HG03066 (cell line): ENCODE measurements at regions not wholly inside any gene's neighbourhood (a gene's known extent, or its start where the extent isn't known, plus 50 kb on each side); places are given as distances from the start of the nearest gene placed in this dataset.

ENCODE experiments used
- ATAC-seq: cut with Tn5 transposase; IDR thresholded peaks from one replicate; pipeline ENCODE4 v1.9.1; 2021; ENCODE audit warnings: low read depth; ENCODE audit not compliant: unreplicated experiment

DNA sequence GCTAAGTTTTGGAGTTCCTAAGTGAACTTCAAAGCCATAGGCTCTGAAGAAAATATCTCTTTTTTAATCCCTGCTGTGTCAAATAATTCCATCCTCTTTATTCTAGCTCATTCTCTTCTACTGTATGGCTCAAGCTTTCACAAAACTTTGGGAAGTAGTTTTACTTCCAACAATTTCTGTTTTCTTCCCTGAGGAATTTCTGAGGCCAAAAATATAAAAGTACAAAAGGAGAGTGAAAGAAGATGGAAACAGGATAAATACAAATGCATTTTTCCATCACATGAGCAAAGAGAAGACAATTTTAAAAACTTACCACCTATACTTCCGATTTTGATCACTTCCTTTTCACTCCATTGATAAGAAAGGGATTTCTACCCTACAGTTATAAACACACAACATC lies 585.7 kb upstream of the DAB2 start:
- no peak for ATAC-seq

- ATAC-seq = no peak
Observed at GRCh38 chr5:40006260-40006659, 581.5 kb upstream of the DAB2 start.

- no peak for ATAC-seq
Observed at GRCh38 chr5:40001796-40002195, 577.0 kb upstream of the DAB2 start.

GRCh38 chr5:39998518-39998917 lies 573.7 kb upstream of the DAB2 start:
- no peak for ATAC-seq

DNA sequence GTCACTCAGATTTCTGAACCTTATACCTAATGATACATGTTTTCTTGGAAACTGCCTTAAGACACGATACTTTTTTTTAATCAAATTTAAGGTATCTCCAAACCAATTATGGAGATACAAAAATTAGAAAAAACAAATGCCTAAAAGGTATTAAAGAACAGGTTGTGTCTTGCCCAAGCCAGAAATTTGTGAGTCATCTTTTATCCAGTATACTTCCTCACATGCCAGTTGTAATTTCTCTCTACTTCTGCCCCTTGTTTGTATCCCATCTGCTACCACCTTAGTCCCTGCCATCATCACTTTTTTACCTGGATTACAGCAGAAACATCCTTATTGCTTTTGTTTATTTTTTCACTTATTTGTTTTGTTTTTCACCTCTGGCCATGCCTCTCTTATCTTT lies 571.2 kb upstream of the DAB2 start:
- no peak for ATAC-seq

GRCh38 chr5:39992617-39993202 lies 567.9 kb upstream of the DAB2 start:
- ATAC-seq = no peak

- ATAC-seq = no peak
Observed at GRCh38 chr5:39986614-39987013, 561.8 kb upstream of the DAB2 start.

- no peak for ATAC-seq
Observed at GRCh38 chr5:39980056-39980455, 555.3 kb upstream of the DAB2 start.

- ATAC-seq = no peak
Observed at GRCh38 chr5:39977066-39977655, 552.4 kb upstream of the DAB2 start.

GRCh38 chr5:39970117-39970798 lies 545.5 kb upstream of the DAB2 start:
- no peak for ATAC-seq

GRCh38 chr5:39968381-39968780 lies 543.6 kb upstream of the DAB2 start:
- no peak for ATAC-seq

GRCh38 chr5:39955156-39955555 lies 530.4 kb upstream of the DAB2 start:
- ATAC-seq = no peak

DNA sequence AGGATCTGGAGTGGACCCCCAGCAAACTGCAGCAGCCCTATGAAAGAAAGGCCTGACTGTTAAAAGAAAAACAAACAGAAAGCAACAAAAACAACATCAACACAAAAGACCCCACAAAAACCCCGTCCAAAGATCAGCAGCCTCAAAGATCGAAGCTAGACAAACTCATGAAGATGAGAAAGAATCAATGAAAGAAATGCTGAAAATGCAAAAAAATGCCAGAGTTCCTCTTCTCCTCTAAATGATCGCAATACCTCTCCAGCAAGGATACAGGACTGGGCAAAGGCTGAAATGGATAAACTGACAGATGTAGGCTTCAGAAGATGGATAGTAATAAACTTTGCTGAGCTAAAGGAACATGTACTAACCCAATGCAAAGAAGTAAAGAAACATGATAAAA lies 526.3 kb upstream of the DAB2 start:
- ATAC-seq = no peak

DNA sequence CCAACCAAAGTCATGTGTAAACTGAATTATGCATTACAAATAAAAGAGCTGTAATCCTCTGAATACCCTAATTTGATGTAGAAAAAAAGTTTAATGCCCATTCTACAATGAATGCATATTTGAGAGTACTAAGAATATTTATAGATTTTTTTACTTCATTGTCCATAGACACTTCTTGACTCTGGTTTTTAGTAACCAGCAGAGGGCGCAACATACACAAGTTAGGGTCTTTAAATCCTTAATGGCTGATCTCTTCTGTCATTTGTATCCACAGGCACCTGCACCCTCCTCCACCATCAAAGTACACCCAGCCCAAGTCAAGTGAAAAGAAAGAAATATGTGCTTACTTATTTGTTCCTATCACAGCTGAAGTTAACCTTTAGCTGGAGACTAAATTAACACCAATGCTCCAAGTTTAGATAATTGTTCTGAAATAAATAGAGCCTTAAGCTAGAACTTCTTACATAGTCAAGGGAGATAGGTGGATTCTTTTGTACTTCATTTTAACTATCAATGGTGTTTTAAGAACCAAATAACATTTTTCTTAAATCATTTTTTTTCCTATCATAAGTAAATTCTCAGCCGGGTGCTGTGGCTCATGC lies 524.2 kb upstream of the DAB2 start:
- ATAC-seq = peak; percentile 84

DNA sequence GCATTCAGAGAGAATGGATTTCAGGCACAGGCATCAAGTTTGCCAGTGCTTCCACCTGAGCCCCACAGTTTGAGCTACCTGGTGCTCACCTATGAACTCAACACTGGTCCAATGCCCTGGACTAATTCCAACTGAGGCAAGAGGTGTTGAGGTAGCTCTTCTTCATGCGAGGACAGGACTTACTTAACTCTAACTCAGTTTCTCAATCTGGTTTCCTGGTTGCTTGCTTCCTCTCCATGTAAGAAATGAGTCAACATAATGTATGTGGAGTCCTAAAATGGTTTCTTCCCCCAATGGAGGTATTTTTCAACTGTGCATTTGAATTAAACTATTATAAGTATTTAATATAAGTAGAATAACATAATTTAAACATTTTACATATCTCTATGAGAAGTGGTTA lies 523.6 kb upstream of the DAB2 start:
- no peak for ATAC-seq

DNA sequence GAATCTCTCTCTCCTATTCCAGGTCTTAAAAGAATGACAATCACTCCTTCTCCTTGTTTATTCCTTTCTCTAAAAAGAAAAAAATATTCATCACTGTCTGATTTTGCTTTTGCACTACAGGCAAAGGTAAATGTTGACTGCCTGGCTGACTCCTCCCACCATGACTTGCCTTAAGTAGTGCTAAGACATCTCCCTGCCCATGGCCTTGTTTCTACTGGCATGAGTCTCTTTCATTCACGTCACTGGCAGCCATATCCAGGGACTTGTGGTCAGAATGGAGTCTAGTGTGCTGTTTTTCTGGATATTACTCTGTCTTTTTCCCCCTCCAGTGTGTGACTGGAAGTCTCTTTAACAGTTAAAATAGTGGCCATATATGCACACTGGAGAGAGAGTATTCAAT lies 522.9 kb upstream of the DAB2 start:
- no peak for ATAC-seq

GRCh38 chr5:39946356-39947045 lies 521.7 kb upstream of the DAB2 start:
- no peak for ATAC-seq

DNA sequence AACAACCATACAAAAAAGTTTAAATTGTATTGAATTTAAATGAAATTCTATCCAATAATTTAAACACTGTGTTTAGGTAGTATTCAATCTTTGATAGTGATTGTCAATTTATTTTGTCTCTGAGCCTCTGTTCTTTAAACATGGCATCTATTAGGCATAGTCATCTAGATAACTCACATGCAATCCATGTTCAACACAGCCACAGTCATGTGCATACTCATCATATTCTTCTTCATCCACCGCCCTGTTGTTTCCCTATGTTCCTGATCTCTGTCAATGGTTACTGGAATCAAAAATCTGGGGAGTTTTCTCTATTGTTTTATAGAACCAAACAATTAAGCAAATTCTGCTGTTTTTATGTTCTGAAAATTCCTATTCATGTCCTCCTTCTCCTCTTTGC lies 521.1 kb upstream of the DAB2 start:
- ATAC-seq = no peak

GRCh38 chr5:39943811-39944210 lies 519.0 kb upstream of the DAB2 start:
- ATAC-seq = no peak

DNA sequence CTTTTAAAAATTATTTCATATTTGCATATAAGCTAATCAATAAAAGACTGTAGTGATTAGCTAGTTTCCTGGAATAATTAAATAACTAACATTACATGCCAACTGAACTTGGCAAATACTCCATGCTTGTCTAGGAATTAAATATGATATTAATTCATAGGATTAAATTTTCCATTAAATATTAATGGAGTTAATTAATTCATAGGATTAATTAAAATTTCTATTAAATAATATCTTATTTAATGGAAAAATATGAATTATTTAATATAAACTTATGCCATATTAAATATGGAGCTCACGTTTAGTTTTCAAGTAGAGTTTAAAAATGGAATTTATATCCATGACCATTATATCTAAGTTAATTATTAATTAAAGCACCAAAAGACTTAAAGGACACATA lies 517.8 kb upstream of the DAB2 start:
- ATAC-seq = no peak

DNA sequence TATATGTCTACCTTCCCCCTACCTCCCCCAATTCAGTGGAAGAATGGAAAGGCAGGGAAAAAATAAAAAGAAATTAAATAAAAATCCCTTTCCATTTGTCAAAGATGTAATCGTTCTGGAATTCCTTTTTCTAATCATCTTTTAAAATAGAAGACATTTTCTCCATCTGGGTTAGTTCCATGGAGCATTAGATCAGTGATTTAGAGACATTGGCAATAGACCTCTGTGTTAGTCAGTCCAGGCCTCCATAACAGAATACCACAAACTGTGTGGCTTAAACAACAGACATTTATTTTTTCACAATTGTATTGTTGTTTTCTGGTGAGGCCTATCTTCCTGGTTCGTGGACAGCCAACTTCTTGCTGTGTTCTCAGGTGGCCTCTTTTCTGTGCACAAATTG lies 516.6 kb upstream of the DAB2 start:
- no peak for ATAC-seq
